Natural killer cell (primary cell): ENCODE measurements at regions not wholly inside any gene's neighbourhood (a gene's known extent, or its start where the extent isn't known, plus 50 kb on each side); places are given as distances from the start of the nearest gene placed in this dataset.

Experiments used
- ATAC-seq, 3 donors: fragments of 150-1000 bp in 2 of 3; fragments of 200-7000 bp in 1 of 3; cut with Tn5 transposase; 1 replicate in 1 of 3; 2 replicates in 2 of 3; pipeline ENCODE4 v1.10.0; 2021; ENCODE audit warnings: mild to moderate bottlenecking in 2 of 3, moderate library complexity in 2 of 3
- DNase-seq, 2 donors: peaks; one replicate each; pipeline versions ENCODE4 v3.0.0 to v3.0.0-alpha.2; 2013 to 2021; ENCODE audit warnings: mixed read lengths in 1 of 2
- H3K27ac ChIP-seq: one replicate; pipeline ENCODE4 v1.5.1; 2013; ENCODE audit warnings: mild to moderate bottlenecking, low read length
- H3K27me3 ChIP-seq: one replicate; pipeline ENCODE4 v1.6.1; 2013; ENCODE audit warnings: low read length; ENCODE audit not compliant: control insufficient read depth, insufficient read depth
- H3K36me3 ChIP-seq: one replicate; pipeline ENCODE4 v1.6.1; 2013; ENCODE audit warnings: low read length; ENCODE audit not compliant: control insufficient read depth, insufficient read depth
- H3K4me1 ChIP-seq: one replicate; pipeline ENCODE4 v1.6.1; 2013; ENCODE audit warnings: low read length; ENCODE audit not compliant: control insufficient read depth, insufficient read depth
- H3K4me3 ChIP-seq: one replicate; pipeline ENCODE4 v1.5.1; 2013; ENCODE audit warnings: low read length
- H3K9me3 ChIP-seq: one replicate; pipeline ENCODE4 v1.6.1; 2013; ENCODE audit warnings: low read length; ENCODE audit not compliant: control insufficient read depth, insufficient read depth
- H3K27ac Mint-ChIP-seq, 2 donors: one replicate each; pipeline ENCODE4 v1.8.0; 2022; ENCODE audit warnings: mild to moderate bottlenecking in 2 of 2, mixed read lengths in 2 of 2, moderate library complexity in 1 of 2
- H3K27me3 Mint-ChIP-seq, 2 donors: one replicate each; pipeline ENCODE4 v1.8.0; 2022; ENCODE audit warnings: low read depth in 2 of 2, mixed read lengths in 2 of 2
- H3K36me3 Mint-ChIP-seq: one replicate; pipeline ENCODE4 v1.8.0; 2022; ENCODE audit warnings: mixed read lengths
- H3K4me1 Mint-ChIP-seq, 2 donors: one replicate each; pipeline ENCODE4 v1.8.0; 2022; ENCODE audit warnings: mixed read lengths in 2 of 2
- H3K4me3 Mint-ChIP-seq: one replicate; pipeline ENCODE4 v1.8.0; 2022; ENCODE audit warnings: mild to moderate bottlenecking, moderate library complexity, mixed read lengths
- H3K9me3 Mint-ChIP-seq, 2 donors: one replicate each; pipeline ENCODE4 v1.8.0; 2022; ENCODE audit warnings: mixed read lengths in 2 of 2
- WGBS: methylation state at CpG from one replicate; pipeline ENCODE4 v1.1.7; 2013; ENCODE audit warnings: missing lambda C conversion rate; ENCODE audit not compliant: insufficient coverage; 5-methylcytosine and 5-hydroxymethylcytosine counted together
- intact Hi-C: fragments of 100-400 bp; cut with micrococcal nuclease; formaldehyde crosslinking; loops from one replicate; pipeline ENCODE4 v1.14.2; 2022
- TF ChIP-seq, protein P1 (sequence below): fragments of 200-600 bp; IDR thresholded peaks from one replicate; pipeline ENCODE4 v1.8.0; 2022; ENCODE audit warnings: antibody characterized with exemption

- H3K27ac ChIP-seq = no peak overlapping the region
- Mint-ChIP-seq H3K27ac (no peak overlapping the region), H3K4me3 (no peak overlapping the region), H3K36me3 (no peaks in the 10 kb centered on the region), H3K4me1 (no peaks in the 10 kb centered on the region), H3K9me3 (peaks cover 11 to 16% of the 10 kb centered on the region in 2 donors), H3K27me3 (no peaks in the 10 kb centered on the region)
- DNase-seq (no peak), ATAC-seq (no peak)
- H3K4me3 ChIP-seq = no peak overlapping the region
- TF ChIP-seq, protein P1, sequence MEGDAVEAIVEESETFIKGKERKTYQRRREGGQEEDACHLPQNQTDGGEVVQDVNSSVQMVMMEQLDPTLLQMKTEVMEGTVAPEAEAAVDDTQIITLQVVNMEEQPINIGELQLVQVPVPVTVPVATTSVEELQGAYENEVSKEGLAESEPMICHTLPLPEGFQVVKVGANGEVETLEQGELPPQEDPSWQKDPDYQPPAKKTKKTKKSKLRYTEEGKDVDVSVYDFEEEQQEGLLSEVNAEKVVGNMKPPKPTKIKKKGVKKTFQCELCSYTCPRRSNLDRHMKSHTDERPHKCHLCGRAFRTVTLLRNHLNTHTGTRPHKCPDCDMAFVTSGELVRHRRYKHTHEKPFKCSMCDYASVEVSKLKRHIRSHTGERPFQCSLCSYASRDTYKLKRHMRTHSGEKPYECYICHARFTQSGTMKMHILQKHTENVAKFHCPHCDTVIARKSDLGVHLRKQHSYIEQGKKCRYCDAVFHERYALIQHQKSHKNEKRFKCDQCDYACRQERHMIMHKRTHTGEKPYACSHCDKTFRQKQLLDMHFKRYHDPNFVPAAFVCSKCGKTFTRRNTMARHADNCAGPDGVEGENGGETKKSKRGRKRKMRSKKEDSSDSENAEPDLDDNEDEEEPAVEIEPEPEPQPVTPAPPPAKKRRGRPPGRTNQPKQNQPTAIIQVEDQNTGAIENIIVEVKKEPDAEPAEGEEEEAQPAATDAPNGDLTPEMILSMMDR = no peak
- intact Hi-C loops = no loop called here
- H3K36me3 ChIP-seq = no peaks in the 10 kb centered on the region
- no peaks in the 10 kb centered on the region for H3K27me3 ChIP-seq
- no peaks in the 10 kb centered on the region for H3K4me1 ChIP-seq
- no peaks in the 10 kb centered on the region for H3K9me3 ChIP-seq
These were observed 338.5 kb downstream of the SEMA3D start for GRCh38 chr7:84848219-84848973.

DNA sequence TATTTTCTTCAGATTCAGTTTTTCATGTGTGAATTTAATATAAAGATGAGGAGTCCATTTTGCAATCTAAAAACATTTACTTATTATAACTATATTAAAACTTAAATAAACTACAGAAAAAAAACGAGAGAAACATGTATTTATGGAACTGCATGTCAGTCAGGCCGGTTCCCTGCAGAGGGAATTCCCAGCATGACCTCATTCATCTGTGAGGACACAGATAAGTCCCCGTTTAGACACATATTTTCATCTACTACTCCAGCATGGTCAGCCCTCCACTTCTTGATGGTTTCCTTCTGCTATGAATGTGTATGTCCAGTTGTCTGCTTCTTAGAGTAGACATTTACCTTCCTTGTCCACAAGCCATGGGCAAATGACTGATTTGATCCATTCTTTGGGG, 339.1 kb downstream of the SEMA3D start:
- 72% methylated on average over 3 of the region's 3 CpGs for WGBS
- Mint-ChIP-seq H3K9me3 (peaks cover 11 to 16% of the 10 kb centered on the region in 2 donors), H3K4me1 (no peaks in the 10 kb centered on the region), H3K27me3 (no peaks in the 10 kb centered on the region), H3K27ac (no peak overlapping the region), H3K4me3 (no peak overlapping the region), H3K36me3 (no peaks in the 10 kb centered on the region)
- Histone ChIP-seq H3K27ac (no peak overlapping the region), H3K9me3 (no peaks in the 10 kb centered on the region), H3K36me3 (no peaks in the 10 kb centered on the region), H3K4me1 (no peaks in the 10 kb centered on the region), H3K4me3 (no peak overlapping the region), H3K27me3 (no peaks in the 10 kb centered on the region)
- DNase-seq (no peak), ATAC-seq (no peak)
- TF ChIP-seq, protein P1 = no peak
- intact Hi-C loops = no loop called here

DNA sequence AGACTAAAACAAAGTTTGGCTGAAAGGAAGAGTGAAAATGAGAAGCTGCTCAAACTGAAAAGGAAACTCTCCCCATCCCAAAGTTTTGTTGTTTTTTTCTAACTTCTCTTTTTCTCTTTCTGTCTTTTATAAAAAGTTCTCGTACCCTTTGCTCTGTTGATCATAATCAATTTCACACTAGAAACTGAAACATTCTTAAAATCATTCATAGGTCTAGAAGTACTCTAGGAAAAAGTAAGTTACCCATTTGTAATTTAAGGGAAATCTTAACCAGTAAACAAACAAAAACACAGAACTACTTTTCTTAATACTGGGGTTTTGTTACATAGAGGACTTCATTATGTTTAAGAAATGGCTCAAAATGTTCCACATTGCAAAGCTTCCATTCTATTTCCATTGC, 339.8 kb downstream of the SEMA3D start:
- Histone ChIP-seq H3K4me1 (no peaks in the 10 kb centered on the region), H3K27me3 (no peaks in the 10 kb centered on the region), H3K9me3 (no peaks in the 10 kb centered on the region), H3K36me3 (no peaks in the 10 kb centered on the region), H3K4me3 (no peak overlapping the region), H3K27ac (no peak overlapping the region)
- Mint-ChIP-seq H3K4me1 (no peaks in the 10 kb centered on the region), H3K27ac (no peak overlapping the region), H3K4me3 (no peak overlapping the region), H3K27me3 (no peaks in the 10 kb centered on the region), H3K36me3 (no peaks in the 10 kb centered on the region), H3K9me3 (peaks cover 8 to 12% of the 10 kb centered on the region in 2 donors)
- ATAC-seq = no peak
- TF ChIP-seq, protein P1 = no peak
- DNase-seq = no peak
- intact Hi-C loops = no loop called here
- no CpG with 5 or more reads among the region's 1 CpG for WGBS

GRCh38 chr7:84845971-84846370, 340.9 kb downstream of the SEMA3D start:
- peaks cover 8 to 10% of the 10 kb centered on the region in 2 donors for H3K9me3 Mint-ChIP-seq
- Histone ChIP-seq H3K36me3 (no peaks in the 10 kb centered on the region), H3K4me3 (no peak overlapping the region), H3K27me3 (no peaks in the 10 kb centered on the region), H3K27ac (no peak overlapping the region), H3K4me1 (no peaks in the 10 kb centered on the region), H3K9me3 (no peaks in the 10 kb centered on the region)
- no peak overlapping the region for H3K27ac Mint-ChIP-seq
- 97% methylated on average over 2 of the region's 3 CpGs for WGBS
- no peaks in the 10 kb centered on the region for H3K4me1 Mint-ChIP-seq
- TF ChIP-seq, protein P1 = no peak
- ATAC-seq = no peak
- no peaks in the 10 kb centered on the region for H3K27me3 Mint-ChIP-seq
- no peaks in the 10 kb centered on the region for H3K36me3 Mint-ChIP-seq
- H3K4me3 Mint-ChIP-seq = no peak overlapping the region
- DNase-seq = no peak
- intact Hi-C loops = no loop called here
